HG03354 (cell line): ENCODE measurements at regions not wholly inside any gene's neighbourhood (a gene's known extent, or its start where the extent isn't known, plus 50 kb on each side); places are given as distances from the start of the nearest gene placed in this dataset.
"Not testable (repeated sequence)": the region's sequence is repeated elsewhere in the genome, so short reads cannot be mapped to it uniquely, and the experiment has no call there.

ENCODE experiments used
- ATAC-seq: cut with Tn5 transposase; IDR thresholded peaks from one replicate; pipeline ENCODE4 v1.9.1; 2021; ENCODE audit warnings: mild to moderate bottlenecking; ENCODE audit not compliant: unreplicated experiment, poor library complexity, severe bottlenecking

GRCh38 chr18:59802031-59802430, 97.8 kb upstream of the PMAIP1 start:
- ATAC-seq, result peak; percentile 86

- ATAC-seq, result no peak
Observed at GRCh38 chr18:59801576-59801975, 98.2 kb upstream of the PMAIP1 start.

- no peak for ATAC-seq
Observed at GRCh38 chr18:59800897-59801296, 98.9 kb upstream of the PMAIP1 start.

GRCh38 chr18:59799383-59800015, 100.3 kb upstream of the PMAIP1 start:
- no peak for ATAC-seq

GRCh38 chr18:59795882-59796281, 98.7 kb upstream of the CCBE1 start:
- ATAC-seq, result no peak

- no peak for ATAC-seq
Observed at GRCh38 chr18:59792353-59792752, 95.1 kb upstream of the CCBE1 start.

GRCh38 chr18:59790346-59790936, 93.2 kb upstream of the CCBE1 start:
- not testable (repeated sequence) for ATAC-seq

- ATAC-seq, result no peak
Observed at GRCh38 chr18:59788791-59789106, 91.5 kb upstream of the CCBE1 start.

- no peak for ATAC-seq
Observed at GRCh38 chr18:59787998-59788790, 91.0 kb upstream of the CCBE1 start.

GRCh38 chr18:59784694-59785093, 87.5 kb upstream of the CCBE1 start:
- no peak for ATAC-seq

GRCh38 chr18:59783138-59783537, 85.9 kb upstream of the CCBE1 start:
- ATAC-seq, result peak; percentile 90

- no peak for ATAC-seq
Observed at GRCh38 chr18:59779979-59780378, 82.8 kb upstream of the CCBE1 start.

GRCh38 chr18:59778434-59778833, 81.2 kb upstream of the CCBE1 start:
- ATAC-seq, result no peak

GRCh38 chr18:59777636-59778035, 80.4 kb upstream of the CCBE1 start:
- no peak for ATAC-seq

- ATAC-seq, result no peak
Observed at GRCh38 chr18:59769129-59769865, 72.1 kb upstream of the CCBE1 start.

- ATAC-seq, result no peak
Observed at GRCh38 chr18:59768409-59768808, 71.2 kb upstream of the CCBE1 start.

- no peak for ATAC-seq
Observed at GRCh38 chr18:59767732-59768131, 70.5 kb upstream of the CCBE1 start.

GRCh38 chr18:59765343-59765742, 68.1 kb upstream of the CCBE1 start:
- no peak for ATAC-seq

- ATAC-seq, result no peak
Observed at GRCh38 chr18:59764281-59764680, 67.1 kb upstream of the CCBE1 start.

GRCh38 chr18:59763541-59764136, 66.4 kb upstream of the CCBE1 start:
- no peak for ATAC-seq
